Prostate gland (tissue), 2 donors: ENCODE measurements at regions not wholly inside any gene's neighbourhood (a gene's known extent, or its start where the extent isn't known, plus 50 kb on each side); places are given as distances from the start of the nearest gene placed in this dataset.

Source experiments
- DNase-seq: peaks from one replicate; pipeline ENCODE4 v3.0.0-alpha.2; 2019; ENCODE audit warnings: low spot score
- H3K27ac ChIP-seq, 2 donors: fragments of 200-600 bp; sonication (generic); 2 replicates each; pipeline ENCODE4 v1.5.1; 2017 to 2019
- H3K27me3 ChIP-seq: fragments of 200-600 bp; sonication (generic); replicated peaks from 2 replicates; pipeline ENCODE4 v1.5.1; 2019; ENCODE audit not compliant: insufficient read depth
- H3K36me3 ChIP-seq, 2 donors: fragments of 200-600 bp; sonication (generic); 1 replicate in 1 of 2; 2 replicates in 1 of 2; pipeline versions ENCODE4 v1.5.1 to v1.8.1; 2017 to 2019
- H3K4me1 ChIP-seq: fragments of 200-600 bp; sonication (generic); replicated peaks from 2 replicates; pipeline ENCODE4 v1.5.1; 2019
- H3K4me3 ChIP-seq, 2 donors: fragments of 200-600 bp; sonication (generic); 2 replicates each; pipeline ENCODE4 v1.5.1; 2017 to 2019
- H3K9me3 ChIP-seq: fragments of 200-600 bp; sonication (generic); 2 replicates; pipeline ENCODE4 v1.5.1; 2017
- CTCF ChIP-seq, 4 experiments: fragments of 200-600 bp in 2 of 4; fragments of 450-650 bp in 2 of 4; sonication (generic) in 2 of 4; IDR thresholded peaks; 1 replicate in 3 of 4; 2 replicates in 1 of 4; pipeline ENCODE4 v1.5.1; 2016 to 2019; ENCODE audit warnings: antibody characterized with exemption in 4 of 4, mild to moderate bottlenecking in 2 of 4, moderate library complexity in 2 of 4
- POLR2A ChIP-seq: fragments of 450-650 bp; IDR thresholded peaks from one replicate; pipeline ENCODE4 v1.6.1; 2016; ENCODE audit warnings: antibody characterized with exemption, mild to moderate bottlenecking
- POLR2AphosphoS5 ChIP-seq: sonication (generic); formaldehyde crosslinking; IDR thresholded peaks from one replicate; pipeline ENCODE4 v1.6.1; 2017; ENCODE audit warnings: antibody characterized with exemption
- WGBS: methylation state at CpG from one replicate; pipeline ENCODE4 v1.1.5; 2018; 5-methylcytosine and 5-hydroxymethylcytosine counted together
- intact Hi-C: fragments of 100-400 bp; cut with DNase I; formaldehyde crosslinking; loops from one replicate; pipeline ENCODE4 v1.14.2; 2022

- DNase-seq: no peak
- no peaks in the 10 kb centered on the region for H3K36me3 ChIP-seq
- H3K27ac ChIP-seq: no peak overlapping the region
- no peaks in the 10 kb centered on the region for H3K9me3 ChIP-seq
- H3K4me3 ChIP-seq: no peak overlapping the region
- H3K27me3 ChIP-seq: no peaks in the 10 kb centered on the region
- no peaks in the 10 kb centered on the region for H3K4me1 ChIP-seq
- intact Hi-C loops: no loop called here
- WGBS: 93% methylated on average over 6 of the region's 6 CpGs
- TF ChIP-seq CTCF (IDR thresholded peaks at IDR 0.05) (no peak), POLR2AphosphoS5 (no peak), POLR2A (no peak)
Observed at GRCh38 chr17:72361892-72362291, 241.1 kb downstream of the SOX9 start.

- intact Hi-C loops: no loop called here
- Histone ChIP-seq H3K36me3 (no peaks in the 10 kb centered on the region), H3K4me3 (no peak overlapping the region), H3K9me3 (no peaks in the 10 kb centered on the region), H3K27ac (no peak overlapping the region), H3K27me3 (no peaks in the 10 kb centered on the region), H3K4me1 (no peaks in the 10 kb centered on the region)
- no peak for TF ChIP-seq POLR2A
- TF ChIP-seq POLR2AphosphoS5: no peak
- TF ChIP-seq CTCF (IDR thresholded peaks at IDR 0.05): no peak
- DNase-seq: no peak
- WGBS: 77% methylated on average over 9 of the region's 9 CpGs
Observed at GRCh38 chr17:72362376-72363088, 241.7 kb downstream of the SOX9 start.

GRCh38 chr17:72363089-72363610 lies 242.3 kb downstream of the SOX9 start:
- no peak overlapping the region for H3K4me3 ChIP-seq
- no peaks in the 10 kb centered on the region for H3K36me3 ChIP-seq
- TF ChIP-seq POLR2A (no peak), CTCF (IDR thresholded peaks at IDR 0.05) (no peak), POLR2AphosphoS5 (no peak)
- intact Hi-C loops: no loop called here
- 90% methylated on average over 6 of the region's 6 CpGs for WGBS
- H3K27ac ChIP-seq: no peak overlapping the region
- DNase-seq: no peak
- H3K9me3 ChIP-seq: no peaks in the 10 kb centered on the region
- no peaks in the 10 kb centered on the region for H3K27me3 ChIP-seq
- H3K4me1 ChIP-seq: no peaks in the 10 kb centered on the region

- no peak for TF ChIP-seq POLR2A
- TF ChIP-seq CTCF (IDR thresholded peaks at IDR 0.05): no peak
- TF ChIP-seq POLR2AphosphoS5: no peak
- no peak overlapping the region for H3K27ac ChIP-seq
- no peak overlapping the region for H3K4me3 ChIP-seq
- no peak for DNase-seq
- H3K36me3 ChIP-seq: no peaks in the 10 kb centered on the region
- no peaks in the 10 kb centered on the region for H3K4me1 ChIP-seq
- intact Hi-C loops: no loop called here
- no peaks in the 10 kb centered on the region for H3K9me3 ChIP-seq
- no peaks in the 10 kb centered on the region for H3K27me3 ChIP-seq
- WGBS: 82% methylated on average over 6 of the region's 6 CpGs
Observed at GRCh38 chr17:72365857-72366414, 245.1 kb downstream of the SOX9 start.

- Histone ChIP-seq H3K27me3 (no peaks in the 10 kb centered on the region), H3K36me3 (no peaks in the 10 kb centered on the region), H3K4me3 (no peak overlapping the region), H3K4me1 (no peaks in the 10 kb centered on the region), H3K9me3 (no peaks in the 10 kb centered on the region), H3K27ac (no peak overlapping the region)
- 91% methylated on average over 2 of the region's 2 CpGs for WGBS
- TF ChIP-seq POLR2AphosphoS5 (no peak), CTCF (IDR thresholded peaks at IDR 0.05) (no peak), POLR2A (no peak)
- no peak for DNase-seq
- intact Hi-C loops: no loop called here
Observed at GRCh38 chr17:72366626-72367025, 245.8 kb downstream of the SOX9 start.
